Upper lobe of left lung (tissue), 6 donors: ENCODE measurements at regions not wholly inside any gene's neighbourhood (a gene's known extent, or its start where the extent isn't known, plus 50 kb on each side); places are given as distances from the start of the nearest gene placed in this dataset.
A peak's percentile ranks its signal among the peaks of the same experiment; 100 is the strongest.

Source experiments
- ATAC-seq, 2 donors: fragments of 200-7000 bp; cut with Tn5 transposase; one replicate each; pipeline ENCODE4 v1.9.1; 2022; ENCODE audit warnings: mild to moderate bottlenecking in 2 of 2, moderate library complexity in 2 of 2; ENCODE audit not compliant: low FRiP score in 2 of 2
- DNase-seq, 2 donors: peaks; one replicate each; pipeline ENCODE4 v3.0.0-alpha.2; 2019 to 2020
- H3K27ac ChIP-seq, 4 donors: fragments of 200-600 bp; sonication (generic); one replicate each; pipeline ENCODE4 v1.5.1; 2016 to 2019
- H3K27me3 ChIP-seq, 4 donors: fragments of 200-600 bp; sonication (generic); one replicate each; pipeline ENCODE4 v1.5.1; 2017 to 2019
- H3K36me3 ChIP-seq, 4 donors: fragments of 200-600 bp; sonication (generic); one replicate each; pipeline ENCODE4 v1.5.1; 2016 to 2019
- H3K4me1 ChIP-seq, 4 donors: fragments of 200-600 bp; sonication (generic); one replicate each; pipeline ENCODE4 v1.5.1; 2018 to 2019
- H3K4me3 ChIP-seq, 4 donors: fragments of 200-600 bp; sonication (generic); one replicate each; pipeline ENCODE4 v1.5.1; 2017 to 2019; ENCODE audit warnings: mild to moderate bottlenecking in 2 of 4, moderate library complexity in 1 of 4
- H3K9me3 ChIP-seq, 4 donors: fragments of 200-600 bp; sonication (generic); one replicate each; pipeline ENCODE4 v1.5.1; 2018 to 2019
- EP300 ChIP-seq, 4 donors: sonication (generic); formaldehyde crosslinking; IDR thresholded peaks; one replicate each; pipeline ENCODE4 v1.5.1; 2017; ENCODE audit warnings: antibody characterized with exemption in 4 of 4, control low read depth in 2 of 4
- POLR2A ChIP-seq, 4 donors: fragments of 450-650 bp; IDR thresholded peaks; one replicate each; pipeline ENCODE4 v1.5.1; 2016 to 2017; ENCODE audit warnings: antibody characterized with exemption in 4 of 4, mild to moderate bottlenecking in 2 of 4
- POLR2AphosphoS5 ChIP-seq, 2 donors: sonication (generic); formaldehyde crosslinking; IDR thresholded peaks; one replicate each; pipeline ENCODE4 v1.5.1; 2017; ENCODE audit warnings: antibody characterized with exemption in 2 of 2
- WGBS, 2 donors: methylation state at CpG; one replicate each; pipeline ENCODE4 v1.1.5; 2017 to 2018; 5-methylcytosine and 5-hydroxymethylcytosine counted together
- TF ChIP-seq, protein P1 (sequence below), 6 experiments: fragments of 450-650 bp in 4 of 6; fragments of 200-600 bp in 2 of 6; sonication (generic) in 2 of 6; IDR thresholded peaks; one replicate each; pipeline ENCODE4 v1.5.1; 2016 to 2019; ENCODE audit warnings: antibody characterized with exemption in 6 of 6
- donor health status: DM: no; HTN: no; CAD: no; lungs with moderate emphysema.
- donor health status: DM: no; HTN: yes; CAD: no; lungs with severe emphysema.

DNA sequence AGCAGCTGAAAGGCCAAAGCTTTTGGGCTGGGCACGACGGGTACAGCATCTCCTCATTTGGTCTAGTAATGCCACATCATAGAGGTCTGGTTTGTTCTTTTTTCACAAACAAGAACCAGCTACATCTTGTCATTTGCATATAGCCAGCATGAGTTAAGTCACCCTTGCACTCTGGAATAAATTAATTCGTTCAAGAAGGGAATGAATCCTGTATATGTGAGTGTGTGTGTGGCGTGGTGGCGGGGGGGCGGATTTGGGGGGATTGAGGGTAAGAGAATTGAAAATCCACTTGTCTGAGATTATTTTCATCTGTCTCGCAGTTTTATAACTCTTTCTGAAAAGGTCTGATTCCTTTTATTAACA is 380.0 kb upstream of the CAMK1G start:
- no peak for TF ChIP-seq EP300 (IDR thresholded peaks at IDR 0.05)
- TF ChIP-seq POLR2A (IDR thresholded peaks at IDR 0.05): no peak
- no peak for TF ChIP-seq POLR2AphosphoS5 (IDR thresholded peaks at IDR 0.05)
- TF ChIP-seq, protein P1, sequence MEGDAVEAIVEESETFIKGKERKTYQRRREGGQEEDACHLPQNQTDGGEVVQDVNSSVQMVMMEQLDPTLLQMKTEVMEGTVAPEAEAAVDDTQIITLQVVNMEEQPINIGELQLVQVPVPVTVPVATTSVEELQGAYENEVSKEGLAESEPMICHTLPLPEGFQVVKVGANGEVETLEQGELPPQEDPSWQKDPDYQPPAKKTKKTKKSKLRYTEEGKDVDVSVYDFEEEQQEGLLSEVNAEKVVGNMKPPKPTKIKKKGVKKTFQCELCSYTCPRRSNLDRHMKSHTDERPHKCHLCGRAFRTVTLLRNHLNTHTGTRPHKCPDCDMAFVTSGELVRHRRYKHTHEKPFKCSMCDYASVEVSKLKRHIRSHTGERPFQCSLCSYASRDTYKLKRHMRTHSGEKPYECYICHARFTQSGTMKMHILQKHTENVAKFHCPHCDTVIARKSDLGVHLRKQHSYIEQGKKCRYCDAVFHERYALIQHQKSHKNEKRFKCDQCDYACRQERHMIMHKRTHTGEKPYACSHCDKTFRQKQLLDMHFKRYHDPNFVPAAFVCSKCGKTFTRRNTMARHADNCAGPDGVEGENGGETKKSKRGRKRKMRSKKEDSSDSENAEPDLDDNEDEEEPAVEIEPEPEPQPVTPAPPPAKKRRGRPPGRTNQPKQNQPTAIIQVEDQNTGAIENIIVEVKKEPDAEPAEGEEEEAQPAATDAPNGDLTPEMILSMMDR (IDR thresholded peaks at IDR 0.05): no peak
- Histone ChIP-seq H3K9me3 (no peaks in the 10 kb centered on the region), H3K27me3 (peaks cover 0 to 2% (median 0%) of the 10 kb centered on the region in 4 donors), H3K4me1 (peaks cover 4 to 9% (median 5%) of the 10 kb centered on the region in 4 donors), H3K27ac (no peak overlapping the region), H3K36me3 (no peaks in the 10 kb centered on the region), H3K4me3 (no peak overlapping the region)
- WGBS, 2 donors: 84 to 92% methylated on average over 7 of the region's 7 CpGs
- ATAC-seq (no peak), DNase-seq (no peak)

- WGBS, 2 donors: 60 to 65% methylated on average over 4 of the region's 4 CpGs
- H3K27me3 ChIP-seq: peaks cover 0 to 2% (median 0%) of the 10 kb centered on the region in 4 donors
- no peaks in the 10 kb centered on the region for H3K36me3 ChIP-seq
- peaks cover 4 to 9% (median 5%) of the 10 kb centered on the region in 4 donors for H3K4me1 ChIP-seq
- TF ChIP-seq POLR2AphosphoS5 (IDR thresholded peaks at IDR 0.05) (peak; percentile 40 to 60), POLR2A (IDR thresholded peaks at IDR 0.05) (no peak)
- ATAC-seq (no peak), DNase-seq (no peak)
- H3K27ac ChIP-seq: no peak overlapping the region
- H3K9me3 ChIP-seq: no peaks in the 10 kb centered on the region
- no peak overlapping the region for H3K4me3 ChIP-seq
Observed at GRCh38 chr1:209205039-209205438, 378.5 kb upstream of the CAMK1G start.

- Histone ChIP-seq H3K27ac (peak overlapping the region in 2 of 4 donors; percentile 26 to 27), H3K27me3 (peaks cover 0 to 2% (median 0%) of the 10 kb centered on the region in 4 donors), H3K9me3 (no peaks in the 10 kb centered on the region), H3K36me3 (no peaks in the 10 kb centered on the region), H3K4me3 (peak overlapping the region in 2 of 4 donors; percentile 18 to 25), H3K4me1 (peaks cover 4 to 9% (median 5%) of the 10 kb centered on the region in 4 donors)
- WGBS, 2 donors: 30 to 36% methylated on average over 9 of the region's 11 CpGs
- DNase-seq: no peak
- ATAC-seq: peak; percentile 12 to 20
- TF ChIP-seq EP300 (IDR thresholded peaks at IDR 0.05) (no peak), POLR2AphosphoS5 (IDR thresholded peaks at IDR 0.05) (no peak), POLR2A (IDR thresholded peaks at IDR 0.05) (no peak)
- TF ChIP-seq, protein P1 (IDR thresholded peaks at IDR 0.05): no peak
Observed at GRCh38 chr1:209207126-209207700, 376.3 kb upstream of the CAMK1G start.

DNA sequence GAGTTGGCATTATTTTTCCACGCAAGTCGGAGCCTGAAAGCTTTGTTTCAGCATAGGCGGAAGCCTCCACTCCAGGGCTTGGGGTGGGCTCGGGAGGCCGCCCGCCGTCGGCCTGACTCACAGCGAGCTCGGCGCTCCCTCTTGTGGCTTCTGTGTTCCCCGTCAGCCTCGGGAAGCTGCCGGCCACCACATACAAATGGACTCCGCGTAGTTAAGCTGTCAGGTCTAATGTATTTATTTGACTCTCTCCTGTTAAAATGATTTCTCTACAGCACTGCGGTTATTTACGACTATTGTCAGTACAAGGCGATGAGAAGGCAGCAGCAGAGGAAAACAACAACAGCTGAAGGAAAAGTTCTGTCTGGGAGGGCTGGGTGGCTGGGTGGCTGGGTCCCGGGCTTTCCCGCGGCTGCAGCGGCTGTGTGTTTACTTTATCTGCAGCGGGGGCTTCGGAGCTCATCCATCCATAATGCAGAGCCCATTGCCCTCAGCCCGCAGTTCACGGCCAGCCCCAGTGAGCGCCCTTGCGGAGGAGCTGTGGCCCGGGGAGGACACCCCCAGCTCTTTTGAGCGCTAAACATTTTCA is 375.7 kb upstream of the CAMK1G start:
- TF ChIP-seq, protein P1 (IDR thresholded peaks at IDR 0.05): peak; percentile 37 to 61 (median 45)
- no peak for TF ChIP-seq POLR2A (IDR thresholded peaks at IDR 0.05)
- no peak for TF ChIP-seq EP300 (IDR thresholded peaks at IDR 0.05)
- TF ChIP-seq POLR2AphosphoS5 (IDR thresholded peaks at IDR 0.05): no peak
- DNase-seq: peak; percentile 53 to 88
- Histone ChIP-seq H3K4me3 (peak overlapping the region in 2 of 4 donors; percentile 18 to 25), H3K36me3 (no peaks in the 10 kb centered on the region), H3K9me3 (no peaks in the 10 kb centered on the region), H3K27me3 (peaks cover 0 to 2% (median 0%) of the 10 kb centered on the region in 4 donors), H3K4me1 (peaks cover 4 to 9% (median 5%) of the 10 kb centered on the region in 4 donors), H3K27ac (peak overlapping the region in 2 of 4 donors; percentile 26 to 27)
- WGBS, 2 donors: 2 to 3% methylated on average over 12 to 31 of the region's 31 CpGs
- ATAC-seq: peak; percentile 74 to 90

GRCh38 chr1:209208648-209209047 is 374.9 kb upstream of the CAMK1G start:
- Histone ChIP-seq H3K27ac (no peak overlapping the region), H3K36me3 (no peaks in the 10 kb centered on the region), H3K4me1 (peaks cover 4 to 9% (median 5%) of the 10 kb centered on the region in 4 donors), H3K27me3 (peaks cover 0 to 2% (median 0%) of the 10 kb centered on the region in 4 donors), H3K9me3 (no peaks in the 10 kb centered on the region), H3K4me3 (no peak overlapping the region)
- no peak for ATAC-seq
- no peak for DNase-seq
- TF ChIP-seq POLR2AphosphoS5 (IDR thresholded peaks at IDR 0.05) (no peak), POLR2A (IDR thresholded peaks at IDR 0.05) (no peak), EP300 (IDR thresholded peaks at IDR 0.05) (no peak)
- TF ChIP-seq, protein P1 (IDR thresholded peaks at IDR 0.05): no peak
- 75 to 81% methylated on average over 1 of the region's 1 CpG for WGBS, 2 donors
